ENCODE measurements at regions not wholly inside any gene's neighbourhood (a gene's known extent, or its start where the extent isn't known, plus 50 kb on each side); places are given as distances from the start of the nearest gene placed in this dataset.

GRCh38 chr2:150610670-150611279 is 123.3 kb upstream of the RND3 start:
- Histone ChIP-seq H3K9ac (ENCODE audit: extremely low read depth, insufficient read length, low read length) (no peak overlapping the region), H4K5ac (ENCODE audit: insufficient read length, low read depth, low read length) (no peak overlapping the region), H3K14ac (ENCODE audit: insufficient read depth, low read length) (no peak overlapping the region), H2BK5ac (ENCODE audit: insufficient read length, low read length) (no peak overlapping the region), H2BK12ac (ENCODE audit: insufficient read length, low read depth, low read length) (no peak overlapping the region), H4K91ac (ENCODE audit: insufficient read length, low read depth, low read length) (no peak overlapping the region), H3K56ac (ENCODE audit: insufficient read length, low read depth, low read length) (no peak overlapping the region), H4K20me1 (ENCODE audit: control insufficient read depth, insufficient read depth, insufficient read length) (no peaks in the 10 kb centered on the region), H3K4me2 (ENCODE audit: insufficient read depth, insufficient read length, low read length) (no peak overlapping the region), H3K79me1 (ENCODE audit: insufficient read depth, low read depth, low read length, poor library complexity, severe bottlenecking) (no peaks in the 10 kb centered on the region), H3K4me1 (ENCODE audit: insufficient read depth, low read length) (no peaks in the 10 kb centered on the region), H3K18ac (ENCODE audit: insufficient read length, low read depth, low read length) (no peak overlapping the region), H2BK15ac (ENCODE audit: low read depth, low read length) (no peak overlapping the region), H3K27ac (ENCODE audit: insufficient read length, low read depth, low read length) (no peak overlapping the region), H3K79me2 (ENCODE audit: insufficient read depth, low read length) (no peaks in the 10 kb centered on the region), H2AFZ (ENCODE audit: low read length) (no peak overlapping the region), H3K23ac (ENCODE audit: insufficient read length, low read depth, low read length) (no peak overlapping the region), H2AK5ac (ENCODE audit: insufficient read length, low read length) (no peak overlapping the region), H3T11ph (ENCODE audit: low read length) (no peak overlapping the region), H3K9me3 (ENCODE audit: control insufficient read depth, low read depth, low read length) (no peaks in the 10 kb centered on the region), H3K23me2 (ENCODE audit: insufficient read length, low read depth, low read length, poor library complexity, severe bottlenecking) (no peaks in the 10 kb centered on the region), H3K4ac (ENCODE audit: low read depth, low read length) (no peak overlapping the region), H2BK20ac (ENCODE audit: low read depth, low read length, poor library complexity, severe bottlenecking) (no peak overlapping the region), H2BK120ac (ENCODE audit: low read depth, low read length, poor library complexity, severe bottlenecking) (no peak overlapping the region), H3K27me3 (ENCODE audit: insufficient read depth, low read length) (no peaks in the 10 kb centered on the region), H4K8ac (replicated peaks; ENCODE audit: insufficient read length, low read depth, low read length) (no peak overlapping the region)
- TF ChIP-seq CTCF (conservative IDR thresholded peaks at IDR 0.05): peak; percentile 81
- H3K4me3 Mint-ChIP-seq: no peak overlapping the region
- peak; percentile 57 for DNase-seq
- no CpG with 5 or more reads among the region's 6 CpGs for WGBS (ENCODE audit: extremely low coverage, insufficient read length, low lambda C conversion rate)
- no peaks in the 10 kb centered on the region; a peak in 1 of 5 replicates for H3K9me3 Mint-ChIP-seq
- H3K4me1 Mint-ChIP-seq: peaks cover 18 to 25% of the 10 kb centered on the region in 2 experiments
- peaks cover 0 to 7% (median 0%) of the 10 kb centered on the region in 3 experiments; a peak in 3 of 7 replicates for H3K36me3 Mint-ChIP-seq (ENCODE audit: insufficient read depth in 1 of 3, low read depth in 3 of 3)
- no peak overlapping the region for H3K27ac Mint-ChIP-seq
- no peaks in the 10 kb centered on the region for H3K27me3 Mint-ChIP-seq (ENCODE audit: low read depth)

Data from H9 (cell line).